ENCODE measurements at regions not wholly inside any gene's neighbourhood (a gene's known extent, or its start where the extent isn't known, plus 50 kb on each side); places are given as distances from the start of the nearest gene placed in this dataset.

DNA sequence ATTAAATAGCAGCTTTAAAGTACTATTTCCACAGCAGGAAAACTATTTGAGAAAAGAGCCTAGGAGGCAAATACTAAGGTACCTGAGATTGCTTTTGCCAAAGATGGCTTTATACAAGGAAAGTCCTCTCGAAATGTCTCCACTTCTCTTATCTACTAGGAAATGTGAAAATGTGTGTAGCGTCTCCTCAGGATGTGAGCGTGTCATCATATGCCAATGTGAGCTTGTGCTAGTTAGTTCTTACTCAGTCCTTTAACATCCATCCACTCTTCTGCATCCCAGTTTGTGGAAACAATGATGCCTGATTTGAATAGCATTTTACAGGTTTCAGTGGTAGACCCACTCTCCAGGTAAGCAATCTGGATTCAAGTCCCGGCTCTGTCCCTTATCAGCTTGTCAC lies 421.0 kb downstream of the DYNC2H1 start:
- no peak for DNase-seq (ENCODE audit: low read depth)

DNA sequence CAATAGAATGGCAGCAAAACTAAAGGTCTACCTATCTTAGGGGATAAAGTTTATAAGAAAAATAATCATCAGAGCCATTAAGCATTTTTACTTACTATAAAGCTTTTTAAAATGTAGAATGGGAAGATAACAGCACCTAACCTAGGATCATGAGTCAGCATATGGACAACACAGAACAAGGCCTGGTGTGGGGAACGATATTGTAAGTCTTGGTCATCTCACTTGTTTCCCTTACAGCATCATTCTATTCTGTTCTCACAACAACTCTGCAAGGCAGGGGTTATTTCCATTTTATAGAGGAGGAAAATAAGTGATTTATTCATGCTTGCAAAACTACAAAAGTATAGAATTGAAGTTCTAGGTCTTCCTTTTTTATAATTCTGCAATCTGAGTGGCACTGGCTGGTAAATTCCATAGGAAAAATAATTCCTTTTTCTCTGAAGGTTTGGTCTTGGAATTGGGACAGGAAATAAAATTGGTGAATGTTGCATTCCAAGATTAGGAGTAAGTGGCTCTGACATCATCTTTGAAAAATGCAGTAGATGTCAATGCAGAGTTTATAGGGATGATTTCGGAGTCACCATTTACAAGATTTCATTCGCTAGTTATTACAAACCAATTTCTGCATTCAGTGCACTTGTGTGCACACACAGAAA lies 423.0 kb downstream of the DYNC2H1 start:
- peak; percentile 83 for DNase-seq (ENCODE audit: low read depth)

DNA sequence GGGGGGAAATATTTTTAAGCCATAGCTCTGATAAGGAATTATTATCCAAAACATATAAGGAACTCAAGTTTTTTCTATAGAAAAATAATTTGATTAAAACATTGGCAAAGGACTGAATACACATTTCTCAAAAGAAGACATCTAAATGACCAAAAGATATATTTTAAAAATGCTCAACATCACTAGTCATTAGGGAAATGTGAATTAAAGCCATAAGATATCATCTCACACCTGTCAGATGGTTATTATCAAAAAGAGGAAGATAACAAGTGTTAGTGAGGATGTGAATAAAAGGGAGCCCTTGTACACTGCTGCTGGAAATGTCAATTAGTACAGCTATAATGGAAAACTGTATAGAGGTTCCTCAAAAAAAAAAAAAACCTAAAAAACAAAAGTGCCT lies 425.0 kb downstream of the DYNC2H1 start:
- DNase-seq (ENCODE audit: low read depth) = no peak

DNA sequence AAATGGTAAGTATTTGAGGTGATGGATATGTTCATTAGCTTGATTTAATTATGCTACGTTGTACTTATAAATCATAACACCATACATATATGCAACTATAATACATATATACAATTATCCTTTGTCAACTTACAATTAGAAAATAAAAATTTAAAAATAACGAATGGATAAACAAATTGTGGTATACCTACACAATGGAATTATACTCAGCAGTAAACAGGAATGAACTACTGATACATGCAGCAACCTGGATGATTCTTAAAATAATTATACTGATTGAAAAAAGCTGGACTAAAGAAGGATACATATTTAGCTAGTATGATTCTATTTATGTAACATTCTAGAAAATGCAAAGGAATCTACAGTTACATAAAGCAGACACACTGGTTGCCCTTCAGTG lies 425.7 kb downstream of the DYNC2H1 start:
- DNase-seq (ENCODE audit: low read depth) = no peak

DNA sequence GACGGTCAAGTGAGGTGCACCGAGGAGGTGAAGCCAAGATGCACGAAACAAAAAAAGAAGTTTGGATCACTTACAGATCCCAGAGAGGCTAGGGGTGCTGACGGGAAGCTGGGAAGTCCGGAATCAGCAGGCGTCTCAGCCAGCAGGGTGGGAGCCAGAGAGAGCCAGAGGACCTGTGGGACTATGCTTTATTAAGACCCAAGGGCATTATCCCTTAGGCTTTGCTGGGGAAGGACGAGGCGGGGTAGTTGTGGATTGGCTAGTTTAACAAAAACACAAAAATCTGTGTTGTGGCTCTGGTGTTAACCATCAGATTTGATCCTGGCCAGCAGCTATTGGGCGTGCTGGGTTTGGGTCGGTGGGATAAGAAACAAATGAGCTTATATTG lies 427.1 kb downstream of the DYNC2H1 start:
- DNase-seq (ENCODE audit: low read depth) = no peak

DNA sequence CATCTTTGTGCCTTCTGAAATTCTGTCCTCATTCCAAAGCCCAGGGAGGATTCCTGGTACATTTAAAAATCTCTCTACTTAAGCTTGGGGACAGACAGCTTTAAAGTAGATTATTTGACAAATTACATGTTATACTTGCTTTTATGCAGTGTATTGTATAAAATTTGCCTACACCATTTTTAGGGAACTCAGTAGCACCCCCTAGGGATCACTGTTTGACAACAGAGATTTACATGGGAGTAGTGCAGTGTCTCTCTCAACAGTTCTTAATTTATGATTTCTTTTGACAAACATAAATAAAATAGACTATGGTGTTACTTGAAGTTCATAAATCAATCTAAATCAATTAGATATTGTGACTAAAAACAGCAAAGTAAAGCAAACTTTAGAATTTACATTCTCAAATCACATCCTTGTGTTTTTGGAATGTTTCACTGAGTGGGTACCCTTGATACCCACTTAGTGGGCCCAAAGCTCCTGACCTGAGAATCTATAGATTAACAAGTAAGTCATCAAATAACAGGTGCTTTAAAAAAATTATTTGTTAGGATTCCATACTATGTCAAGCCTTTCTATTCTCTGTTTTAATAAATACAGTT lies 428.8 kb downstream of the DYNC2H1 start:
- no peak for DNase-seq (ENCODE audit: low read depth)

DNA sequence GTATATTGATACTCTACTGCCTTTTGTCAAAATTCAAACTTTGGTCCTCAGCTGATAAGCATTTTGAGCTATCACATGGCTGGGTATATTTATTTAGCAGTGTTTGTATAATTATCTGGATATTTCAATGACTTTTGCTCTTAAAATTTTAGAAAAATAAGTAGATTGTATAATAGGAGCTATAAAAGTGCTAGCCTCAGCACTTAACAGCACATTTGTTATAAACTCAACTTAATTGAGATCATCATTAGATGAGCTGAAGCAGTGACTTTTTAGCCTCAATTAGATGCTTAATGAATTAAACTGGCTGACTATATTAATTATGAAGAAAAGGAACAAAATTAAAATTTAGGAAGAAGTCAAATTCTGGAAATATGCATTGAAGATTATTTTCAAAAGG lies 429.9 kb downstream of the DYNC2H1 start:
- DNase-seq (ENCODE audit: low read depth) = no peak

DNA sequence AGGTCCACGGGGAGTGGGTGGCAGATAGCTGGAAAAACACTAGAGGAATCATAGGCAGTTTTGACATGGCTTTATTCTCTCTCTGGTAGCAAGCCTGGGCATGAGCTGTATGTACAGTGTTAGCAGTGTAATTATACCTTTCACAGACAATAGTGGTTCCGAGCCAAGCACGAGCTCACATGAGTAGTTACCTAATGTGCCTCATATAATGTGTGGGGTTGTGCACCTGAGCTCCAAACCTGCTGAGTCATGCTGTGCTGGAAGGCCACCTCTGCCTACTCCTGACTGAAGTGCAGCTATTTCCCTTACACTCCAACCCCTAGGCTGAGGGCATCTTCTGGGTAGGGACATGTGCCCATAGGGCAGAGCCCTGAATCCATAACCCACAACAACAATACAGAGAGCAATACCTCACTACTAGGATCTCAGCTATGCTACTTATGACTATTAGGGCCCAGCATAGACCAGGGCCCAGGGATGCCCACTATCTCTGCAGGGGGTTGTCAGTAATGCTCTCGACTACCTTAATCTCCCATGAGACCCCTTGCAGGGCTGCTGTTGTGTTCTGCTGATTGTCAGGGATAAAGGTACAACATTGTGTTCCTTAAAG lies 432.1 kb downstream of the DYNC2H1 start:
- DNase-seq (ENCODE audit: low read depth) = no peak

DNA sequence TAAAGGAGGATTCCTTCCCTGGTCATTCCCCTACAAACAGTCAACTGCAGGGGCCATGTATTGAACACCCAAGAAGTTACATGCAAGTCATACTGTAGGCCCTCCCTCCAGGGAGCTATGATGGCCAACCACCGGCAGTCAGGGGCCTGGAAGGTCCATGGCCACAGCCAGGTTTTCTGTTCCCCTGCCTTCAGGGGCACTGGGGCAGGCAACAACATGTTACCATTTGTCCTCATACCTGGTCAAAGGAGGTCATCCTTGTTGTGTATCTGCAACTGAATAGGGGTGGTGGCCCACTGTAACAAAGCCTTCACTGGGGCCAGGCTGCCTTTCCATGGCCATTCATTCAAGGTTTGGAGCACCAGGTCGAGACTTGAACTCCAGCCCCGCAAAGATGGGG lies 433.6 kb downstream of the DYNC2H1 start:
- no peak for DNase-seq (ENCODE audit: low read depth)

DNA sequence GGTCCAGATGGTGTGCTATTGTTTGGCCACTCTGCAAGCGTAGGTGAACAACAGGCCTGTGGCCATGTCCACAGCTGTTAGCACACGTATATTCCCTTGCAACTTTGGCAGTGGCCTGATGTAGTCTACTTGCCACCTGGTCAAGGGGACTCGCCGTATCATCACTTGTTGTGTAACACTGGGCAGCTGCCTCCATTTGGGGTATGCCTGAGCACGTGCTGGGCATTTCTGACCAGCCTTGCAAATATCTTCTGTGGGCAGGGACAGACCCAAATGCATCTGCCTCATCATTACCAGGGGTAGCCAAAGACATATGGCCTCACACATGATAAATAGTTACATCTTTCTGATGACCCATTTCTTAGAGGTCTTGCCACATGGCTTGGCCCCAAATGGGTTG lies 434.2 kb downstream of the DYNC2H1 start:
- DNase-seq (ENCODE audit: low read depth) = no peak

DNA sequence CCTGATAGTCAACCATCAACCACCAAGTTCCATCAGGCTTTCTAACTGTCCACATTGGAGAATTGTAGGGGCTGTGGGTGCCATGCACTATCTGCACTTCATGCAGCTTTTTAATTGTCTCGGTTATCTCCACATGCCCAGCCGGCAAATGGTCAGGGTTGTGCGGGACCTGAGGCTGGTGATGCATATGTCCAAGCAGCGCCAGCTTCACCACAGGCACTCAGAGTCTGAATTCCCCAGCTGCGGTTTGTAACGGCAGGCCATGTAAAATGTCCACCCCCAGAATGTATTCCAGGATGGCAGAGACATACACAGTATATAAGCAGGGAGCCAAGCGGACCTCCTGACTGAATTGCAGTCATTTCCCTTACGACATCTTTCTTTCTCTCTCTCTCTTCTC lies 435.6 kb downstream of the DYNC2H1 start:
- no peak for DNase-seq (ENCODE audit: low read depth)

DNA sequence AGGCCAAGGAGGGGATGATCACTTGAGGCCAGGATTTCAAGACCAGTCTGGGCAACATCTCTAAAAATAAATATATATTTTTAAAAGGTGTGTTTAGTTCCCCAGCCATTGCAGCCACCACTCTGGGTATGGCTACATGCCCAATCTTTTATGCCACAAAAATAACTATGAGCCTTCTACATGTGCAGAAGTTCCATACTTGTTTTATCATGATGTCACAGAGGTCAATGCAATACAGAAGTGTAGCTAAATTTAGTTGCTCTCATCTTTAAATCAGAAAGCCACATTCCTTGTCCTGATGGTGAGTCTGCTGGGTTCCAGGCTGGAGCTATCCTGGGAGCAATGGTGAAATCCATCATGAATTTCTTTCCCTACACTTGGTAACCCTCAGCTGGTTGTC lies 436.3 kb downstream of the DYNC2H1 start:
- DNase-seq (ENCODE audit: low read depth) = no peak

DNA sequence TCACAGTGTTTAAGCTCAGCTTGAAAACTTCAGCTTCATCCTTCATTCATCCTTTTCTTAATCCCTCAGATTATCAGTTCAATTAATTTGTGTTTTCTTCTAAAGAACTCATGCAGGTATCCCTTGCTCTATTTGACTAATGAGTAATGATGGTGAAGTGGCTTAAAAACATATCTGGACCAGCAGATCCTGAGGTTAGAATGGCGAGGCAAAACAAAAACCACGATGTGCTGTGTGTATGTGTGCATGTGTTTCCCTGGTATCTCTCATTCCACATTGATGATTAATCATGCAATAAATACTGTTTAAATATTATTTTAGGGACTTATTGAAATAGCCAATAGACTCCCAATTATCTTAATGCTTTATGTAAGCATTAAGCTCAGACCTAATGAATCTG lies 437.0 kb downstream of the DYNC2H1 start:
- no peak for DNase-seq (ENCODE audit: low read depth)

DNA sequence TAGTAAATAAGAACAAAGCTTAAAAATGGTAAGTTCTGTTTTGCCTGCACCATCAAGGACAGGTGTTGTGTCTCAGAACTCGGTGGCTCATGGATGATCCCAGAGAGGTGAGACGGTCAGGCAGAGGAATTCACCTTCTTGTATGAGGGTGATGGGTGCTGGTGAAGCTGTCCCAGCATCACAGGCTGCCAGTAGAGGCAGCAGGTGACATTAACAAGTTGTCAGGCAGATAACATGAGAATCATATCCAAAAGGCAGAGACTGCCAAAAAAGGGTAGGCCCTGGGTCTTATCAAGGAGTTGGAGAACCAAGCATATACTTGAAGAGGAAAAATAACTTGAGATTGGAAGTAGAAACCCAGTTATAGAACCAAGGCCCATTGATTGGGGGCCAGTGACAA lies 437.8 kb downstream of the DYNC2H1 start:
- no peak for DNase-seq (ENCODE audit: low read depth)

DNA sequence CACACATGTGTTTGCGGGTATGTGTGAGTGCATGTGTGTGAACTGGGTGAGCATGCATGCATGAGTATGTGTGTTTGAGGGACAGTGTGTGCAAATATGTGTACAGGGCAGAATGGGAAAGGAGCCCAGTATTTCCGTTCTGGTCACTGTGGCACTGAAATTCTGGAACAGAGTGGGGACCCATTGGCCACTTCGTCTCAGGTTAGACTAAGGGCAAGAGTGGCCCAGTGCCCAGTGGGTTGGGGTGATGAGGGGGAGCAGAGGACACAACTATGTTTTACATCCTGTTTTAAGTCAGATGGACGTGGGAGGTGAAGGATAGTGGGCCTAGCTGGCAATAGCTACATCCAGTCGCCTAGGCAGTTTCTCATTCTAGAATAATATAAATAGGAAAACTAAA lies 438.5 kb downstream of the DYNC2H1 start:
- DNase-seq (ENCODE audit: low read depth) = no peak

DNA sequence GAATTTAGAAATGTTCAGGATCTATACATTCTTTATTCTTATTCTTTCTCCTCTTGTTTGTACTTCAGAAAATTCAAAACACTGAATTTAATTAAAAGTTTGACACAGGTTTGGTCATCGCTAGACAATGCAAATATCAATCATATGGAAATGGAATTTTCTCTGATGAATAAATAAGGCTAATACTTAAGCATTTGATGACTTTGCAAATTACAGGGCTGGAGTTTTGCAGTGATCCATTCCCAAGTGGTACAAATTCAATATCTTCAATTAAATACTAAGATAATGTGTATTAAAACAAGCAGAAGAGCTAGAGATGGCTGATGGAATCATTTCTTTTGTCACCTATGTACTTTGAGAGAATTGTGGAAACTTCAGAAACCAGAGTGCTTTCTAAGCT lies 439.6 kb downstream of the DYNC2H1 start:
- DNase-seq (ENCODE audit: low read depth) = no peak

DNA sequence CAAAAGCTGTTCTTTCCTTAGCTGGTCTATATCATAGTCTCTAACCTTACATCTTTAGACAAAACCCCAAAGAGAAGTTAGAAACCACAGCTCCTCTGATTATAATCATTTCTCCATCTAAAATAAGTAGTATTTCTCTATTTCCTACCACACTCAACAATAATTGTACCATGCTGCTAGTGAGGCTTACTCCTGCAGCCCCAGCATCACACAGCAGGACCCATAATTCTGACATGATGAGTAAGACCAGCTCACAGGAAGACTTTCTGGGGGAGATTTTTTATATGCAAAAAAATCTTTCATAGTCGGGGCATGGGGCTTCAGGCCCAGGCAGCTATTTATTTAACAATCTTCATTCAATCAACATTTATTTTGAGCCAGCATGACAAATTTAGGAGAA lies 441.6 kb downstream of the DYNC2H1 start:
- DNase-seq (ENCODE audit: low read depth) = no peak

DNA sequence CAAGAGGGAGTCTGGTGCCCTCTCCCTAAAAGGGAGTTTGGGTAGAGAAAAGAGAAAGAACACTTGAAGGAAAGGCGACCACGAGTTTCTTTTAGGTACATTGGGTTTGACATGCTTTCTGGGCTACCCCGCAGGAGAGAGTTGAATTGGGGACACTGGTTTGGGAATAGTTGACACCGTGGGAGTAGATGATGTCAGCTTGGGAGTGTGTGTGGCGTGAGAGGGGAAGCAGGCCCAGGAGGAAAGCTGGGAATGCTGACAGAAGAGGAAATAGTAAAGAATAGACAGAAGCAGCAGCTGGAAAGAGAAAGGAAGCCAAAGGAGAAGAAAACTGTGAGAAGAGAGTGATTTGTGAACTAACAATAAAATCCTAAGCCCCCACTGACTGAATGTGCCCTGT lies 442.9 kb downstream of the DYNC2H1 start:
- no peak for DNase-seq (ENCODE audit: low read depth)

DNA sequence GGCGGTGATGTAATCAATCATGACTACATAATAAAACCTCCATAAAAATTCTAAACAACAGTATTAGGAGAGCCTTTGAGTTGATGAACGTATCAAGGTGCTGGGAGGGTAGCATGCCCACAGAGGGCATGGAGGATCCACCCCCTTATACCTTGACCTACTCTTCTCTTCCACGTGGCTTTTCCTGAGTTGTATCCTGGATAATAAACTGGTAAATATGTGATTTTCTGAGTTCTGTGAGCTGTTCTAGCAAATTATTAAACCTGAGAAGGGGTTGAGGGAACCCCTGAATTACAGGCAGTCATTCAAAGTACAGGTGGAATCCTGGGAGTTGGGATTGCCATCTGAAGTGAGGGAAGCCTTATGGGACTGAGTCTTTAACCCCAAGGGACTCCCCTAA lies 446.9 kb downstream of the DYNC2H1 start:
- no peak for DNase-seq (ENCODE audit: low read depth)

DNA sequence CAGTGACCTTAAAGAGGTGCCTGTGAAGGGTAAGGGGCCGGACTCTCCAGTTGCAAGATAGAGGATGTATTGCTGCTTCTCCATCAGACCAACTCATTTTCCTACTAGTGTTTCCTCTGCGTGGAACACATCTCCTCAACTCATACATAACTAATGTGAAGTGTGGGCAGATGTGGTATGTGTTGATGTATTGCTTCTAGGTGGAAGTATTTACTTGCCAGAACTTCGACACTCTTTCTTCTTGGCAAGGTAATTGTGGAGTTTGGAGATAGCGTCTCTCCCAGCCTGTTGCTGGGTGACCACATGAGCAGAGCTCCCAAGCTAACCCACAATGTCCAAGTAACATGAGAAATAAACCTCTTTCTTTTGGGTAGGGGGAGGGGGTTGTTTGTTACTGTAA lies 456.9 kb downstream of the DYNC2H1 start:
- no peak for DNase-seq (ENCODE audit: low read depth)

DNA sequence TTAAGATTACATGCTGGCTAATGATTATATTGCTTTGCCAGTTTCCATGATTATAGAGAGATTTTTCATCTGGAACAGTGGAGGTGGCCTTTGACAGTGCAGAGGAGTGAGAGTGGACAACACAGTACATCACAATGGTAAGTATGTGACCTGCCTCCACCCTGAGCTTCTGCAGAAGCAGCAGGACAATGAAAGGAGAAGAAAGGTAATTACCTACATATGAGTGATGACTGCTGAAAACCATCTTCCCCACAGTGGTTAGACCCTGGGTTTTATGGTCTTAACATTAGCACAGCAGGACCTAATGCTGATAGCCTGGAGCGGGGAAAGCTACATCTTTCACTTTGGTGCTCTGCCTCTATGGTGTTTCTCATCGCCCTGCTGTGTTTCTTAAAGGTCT lies 454.7 kb upstream of the DDI1 start:
- DNase-seq (ENCODE audit: low read depth) = no peak

DNA sequence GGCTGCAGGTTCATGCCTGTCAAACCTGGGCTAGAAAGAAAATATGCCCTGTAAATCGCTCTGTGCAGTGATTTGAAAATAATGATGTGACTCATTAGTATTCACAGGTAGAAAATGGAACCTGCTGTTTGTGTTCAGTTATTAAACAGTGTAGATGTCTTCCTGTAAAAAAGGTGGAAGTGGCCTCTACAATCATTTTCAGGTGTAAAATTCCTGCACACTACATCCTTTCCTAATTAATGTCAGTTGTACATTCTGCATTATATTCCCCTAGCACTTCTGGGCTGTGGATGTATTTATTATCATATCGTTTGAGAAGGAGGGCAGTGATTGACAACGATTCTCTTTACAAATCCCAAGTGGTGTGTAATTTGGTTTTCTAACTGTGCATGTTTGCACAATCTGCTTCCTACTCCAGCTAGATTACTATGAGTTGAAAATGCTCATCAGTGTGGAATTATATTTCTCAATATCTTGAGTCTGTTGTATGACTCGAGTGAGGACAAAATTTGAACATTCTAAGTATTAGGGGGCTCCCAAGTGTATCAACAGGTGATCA lies 454.0 kb upstream of the DDI1 start:
- no peak for DNase-seq (ENCODE audit: low read depth)

DNA sequence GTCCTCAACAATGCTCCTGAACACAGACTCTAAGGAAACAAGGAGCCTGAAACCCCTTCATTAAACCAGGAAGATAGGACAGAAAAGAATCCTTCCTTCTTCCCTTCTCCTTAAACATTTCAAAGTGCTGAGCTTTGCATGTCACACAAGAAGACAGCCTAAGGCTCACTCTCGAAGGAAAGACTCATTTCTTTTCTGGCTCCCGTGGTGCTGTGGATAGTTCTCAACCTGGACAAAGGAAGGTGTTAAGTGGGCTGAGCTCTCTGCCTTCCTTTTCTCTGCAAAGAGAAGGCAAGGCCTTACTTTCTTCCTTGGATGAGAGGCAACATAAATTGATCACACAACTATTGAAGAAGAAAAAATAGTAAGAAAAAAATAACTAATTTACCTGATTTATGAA lies 452.4 kb upstream of the DDI1 start:
- DNase-seq (ENCODE audit: low read depth) = no peak

DNA sequence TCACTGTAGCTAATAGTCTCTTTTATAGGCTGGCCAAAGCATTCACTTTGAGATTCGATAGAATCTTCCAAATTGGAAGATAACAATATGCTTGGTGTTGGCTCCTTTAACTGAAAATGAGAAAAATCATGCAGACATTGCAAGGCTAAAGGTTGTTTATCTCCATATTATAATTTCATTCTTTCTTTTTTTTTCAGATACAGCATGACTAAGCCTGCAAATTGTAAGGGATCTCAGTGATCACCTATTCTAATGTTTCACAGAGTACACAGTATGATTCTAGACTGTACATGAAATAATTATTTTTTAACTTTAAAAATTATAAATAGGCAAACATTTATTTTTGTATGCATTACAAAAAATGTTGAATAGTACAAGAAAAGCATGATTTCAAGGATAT lies 451.7 kb upstream of the DDI1 start:
- DNase-seq (ENCODE audit: low read depth) = no peak

All from HS-5 (cell line).